ENCODE measurements at regions not wholly inside any gene's neighbourhood (a gene's known extent, or its start where the extent isn't known, plus 50 kb on each side); places are given as distances from the start of the nearest gene placed in this dataset.

GRCh38 chr12:65695113-65695865, 129.0 kb upstream of the HMGA2 start:
- Histone ChIP-seq H3K36me3 (no peaks in the 10 kb centered on the region), H3K27me3 (no peaks in the 10 kb centered on the region), H3K4me1 (peaks cover 0 to 10% (median 9%) of the 10 kb centered on the region in 4 donors), H3K9me3 (no peaks in the 10 kb centered on the region), H3K4me3 (no peak overlapping the region), H3K27ac (replicated peaks in 1 of 4) (no peak overlapping the region)
- intact Hi-C loops (cut with DNase I) = no loop called here
- no peak for DNase-seq (ENCODE audit: extremely low spot score)
- WGBS = 43% methylated on average over 4 of the region's 4 CpGs
- no peak for TF ChIP-seq EP300 (IDR thresholded peaks at IDR 0.05)

GRCh38 chr12:65696227-65696626, 128.1 kb upstream of the HMGA2 start:
- no peak for TF ChIP-seq POLR2AphosphoS5 (IDR thresholded peaks at IDR 0.05)
- no peak for TF ChIP-seq EP300 (IDR thresholded peaks at IDR 0.05)
- TF ChIP-seq, protein P1, sequence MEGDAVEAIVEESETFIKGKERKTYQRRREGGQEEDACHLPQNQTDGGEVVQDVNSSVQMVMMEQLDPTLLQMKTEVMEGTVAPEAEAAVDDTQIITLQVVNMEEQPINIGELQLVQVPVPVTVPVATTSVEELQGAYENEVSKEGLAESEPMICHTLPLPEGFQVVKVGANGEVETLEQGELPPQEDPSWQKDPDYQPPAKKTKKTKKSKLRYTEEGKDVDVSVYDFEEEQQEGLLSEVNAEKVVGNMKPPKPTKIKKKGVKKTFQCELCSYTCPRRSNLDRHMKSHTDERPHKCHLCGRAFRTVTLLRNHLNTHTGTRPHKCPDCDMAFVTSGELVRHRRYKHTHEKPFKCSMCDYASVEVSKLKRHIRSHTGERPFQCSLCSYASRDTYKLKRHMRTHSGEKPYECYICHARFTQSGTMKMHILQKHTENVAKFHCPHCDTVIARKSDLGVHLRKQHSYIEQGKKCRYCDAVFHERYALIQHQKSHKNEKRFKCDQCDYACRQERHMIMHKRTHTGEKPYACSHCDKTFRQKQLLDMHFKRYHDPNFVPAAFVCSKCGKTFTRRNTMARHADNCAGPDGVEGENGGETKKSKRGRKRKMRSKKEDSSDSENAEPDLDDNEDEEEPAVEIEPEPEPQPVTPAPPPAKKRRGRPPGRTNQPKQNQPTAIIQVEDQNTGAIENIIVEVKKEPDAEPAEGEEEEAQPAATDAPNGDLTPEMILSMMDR (IDR thresholded peaks at IDR 0.05) = no peak
- TF ChIP-seq POLR2A (IDR thresholded peaks at IDR 0.05; ENCODE audit: low read depth) = no peak
- H3K36me3 ChIP-seq = no peaks in the 10 kb centered on the region
- H3K4me3 ChIP-seq = no peak overlapping the region
- DNase-seq (ENCODE audit: extremely low spot score) = no peak
- intact Hi-C loops (cut with DNase I) = no loop called here
- H3K4me1 ChIP-seq = peaks cover 0 to 10% (median 9%) of the 10 kb centered on the region in 4 donors
- H3K27me3 ChIP-seq = no peaks in the 10 kb centered on the region
- no peaks in the 10 kb centered on the region for H3K9me3 ChIP-seq
- H3K27ac ChIP-seq (replicated peaks in 1 of 4) = no peak overlapping the region

DNA sequence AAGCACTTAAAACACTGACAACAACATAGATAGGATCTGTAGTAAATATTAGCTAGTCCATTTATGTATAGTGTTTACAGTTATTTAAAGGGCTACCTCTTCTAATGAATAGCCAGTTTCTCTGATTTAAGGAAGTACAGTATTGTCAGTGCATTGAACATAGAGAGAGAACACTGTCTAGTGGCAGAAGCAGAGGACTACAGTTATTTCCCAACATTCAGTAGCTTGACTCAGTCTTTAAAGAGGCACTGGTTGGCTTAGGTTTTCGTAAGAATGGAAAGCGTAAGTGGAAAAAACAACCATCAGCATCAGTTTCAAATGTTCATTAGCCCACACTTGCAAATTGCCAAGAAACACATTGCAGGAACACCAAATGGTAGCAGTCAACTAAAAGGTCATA, 125.0 kb upstream of the HMGA2 start:
- H3K36me3 ChIP-seq = no peaks in the 10 kb centered on the region
- DNase-seq (ENCODE audit: extremely low spot score) = no peak
- 82% methylated on average over 2 of the region's 2 CpGs for WGBS
- TF ChIP-seq, protein P1 (IDR thresholded peaks at IDR 0.05) = no peak
- TF ChIP-seq POLR2AphosphoS5 (IDR thresholded peaks at IDR 0.05) (no peak), EP300 (IDR thresholded peaks at IDR 0.05) (no peak), POLR2A (IDR thresholded peaks at IDR 0.05; ENCODE audit: low read depth) (no peak)
- H3K4me3 ChIP-seq = no peak overlapping the region
- H3K4me1 ChIP-seq = peaks cover 0 to 10% (median 9%) of the 10 kb centered on the region in 4 donors
- intact Hi-C loops (cut with DNase I) = no loop called here
- no peaks in the 10 kb centered on the region for H3K9me3 ChIP-seq
- no peaks in the 10 kb centered on the region for H3K27me3 ChIP-seq
- no peak overlapping the region for H3K27ac ChIP-seq (replicated peaks in 1 of 4)

DNA sequence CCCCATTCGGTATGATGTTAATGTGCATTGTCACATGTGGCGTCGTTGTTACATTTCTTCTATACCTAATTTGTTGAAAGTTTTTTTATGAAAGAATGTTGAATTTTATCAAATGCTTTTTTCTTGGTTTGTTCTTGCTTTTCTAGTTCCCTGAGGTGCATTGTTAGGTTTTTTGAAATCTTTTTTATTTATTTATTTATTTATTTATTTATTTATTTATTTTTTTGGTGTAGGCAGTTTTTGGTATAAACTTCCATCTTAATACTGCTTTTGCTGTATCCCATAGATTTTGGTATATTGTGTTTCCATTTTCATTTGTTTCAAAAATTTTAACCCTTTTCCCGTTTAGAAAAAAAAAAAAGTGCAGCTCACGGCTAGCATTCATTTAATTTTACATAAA, 121.1 kb upstream of the HMGA2 start:
- H3K27me3 ChIP-seq = peaks cover 0 to 3% (median 0%) of the 10 kb centered on the region in 4 donors
- 97% methylated on average over 5 of the region's 5 CpGs for WGBS

DNA sequence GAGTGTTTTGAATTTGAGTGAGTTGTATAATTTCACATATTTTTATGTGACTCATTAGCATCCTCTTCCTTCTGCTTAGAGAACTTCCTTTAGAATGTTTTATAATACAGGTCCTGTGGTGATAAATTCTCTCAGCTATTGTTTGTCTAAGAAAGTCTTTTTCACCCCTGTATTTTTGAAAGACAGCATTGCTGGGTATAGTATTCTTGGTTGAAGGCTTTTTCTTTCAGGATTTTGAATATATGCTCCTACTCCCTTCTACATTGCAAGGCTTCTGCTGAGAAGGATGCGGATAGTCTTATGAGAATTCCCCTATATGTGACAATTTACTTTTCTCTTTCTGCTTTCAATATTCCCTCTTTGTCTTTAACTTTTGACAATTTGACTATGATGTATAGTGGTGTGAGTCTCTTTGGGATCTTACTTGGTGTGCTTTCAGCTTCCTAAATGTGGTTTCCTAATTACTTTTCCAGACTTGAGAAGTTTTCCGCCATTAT, 118.9 kb upstream of the HMGA2 start:
- DNase-seq (ENCODE audit: extremely low spot score) = no peak

More for the DNA sequence above, 121.1 kb upstream of the HMGA2 start:
- Histone ChIP-seq H3K27ac (replicated peaks in 1 of 4) (no peak overlapping the region), H3K4me3 (no peak overlapping the region), H3K4me1 (no peaks in the 10 kb centered on the region), H3K9me3 (peaks cover 0 to 23% (median 22%) of the 10 kb centered on the region in 4 donors), H3K36me3 (no peaks in the 10 kb centered on the region)
- no peak for TF ChIP-seq POLR2AphosphoS5 (IDR thresholded peaks at IDR 0.05)
- TF ChIP-seq, protein P1 (IDR thresholded peaks at IDR 0.05) = no peak
- TF ChIP-seq POLR2A (IDR thresholded peaks at IDR 0.05; ENCODE audit: low read depth) = no peak
- no peak for TF ChIP-seq EP300 (IDR thresholded peaks at IDR 0.05)
- no peak for DNase-seq (ENCODE audit: extremely low spot score)
- intact Hi-C loops (cut with DNase I) = no loop called here

More for the DNA sequence above, 118.9 kb upstream of the HMGA2 start:
- H3K27ac ChIP-seq (replicated peaks in 1 of 4) = no peak overlapping the region
- intact Hi-C loops (cut with DNase I) = no loop called here
- no peaks in the 10 kb centered on the region for H3K36me3 ChIP-seq
- H3K27me3 ChIP-seq = peaks cover 0 to 3% (median 0%) of the 10 kb centered on the region in 4 donors
- peaks cover 0 to 23% (median 22%) of the 10 kb centered on the region in 4 donors for H3K9me3 ChIP-seq
- no peak for TF ChIP-seq EP300 (IDR thresholded peaks at IDR 0.05)
- no peak for TF ChIP-seq POLR2AphosphoS5 (IDR thresholded peaks at IDR 0.05)
- no peak for TF ChIP-seq POLR2A (IDR thresholded peaks at IDR 0.05; ENCODE audit: low read depth)
- TF ChIP-seq, protein P1 (IDR thresholded peaks at IDR 0.05) = no peak
- H3K4me3 ChIP-seq = no peak overlapping the region
- 95% methylated on average over 2 of the region's 2 CpGs for WGBS
- no peaks in the 10 kb centered on the region for H3K4me1 ChIP-seq
